ENCODE measurements at regions not wholly inside any gene's neighbourhood (a gene's known extent, or its start where the extent isn't known, plus 50 kb on each side); places are given as distances from the start of the nearest gene placed in this dataset.

- TF ChIP-seq ZNF462 (CRISPR knock-in tag; IDR thresholded peaks at IDR 0.05) (no peak), CREB1 (CRISPR knock-in tag; IDR thresholded peaks at IDR 0.05; ENCODE audit: low read depth) (no peak), ZNF114 (CRISPR knock-in tag; IDR thresholded peaks at IDR 0.05) (no peak), EZH2 (IDR thresholded peaks at IDR 0.05; ENCODE audit: low read depth, unreplicated experiment) (no peak), ZNF331 (CRISPR knock-in tag; IDR thresholded peaks at IDR 0.05; ENCODE audit: low read depth) (no peak)
These were observed 63.8 kb upstream of the CD83 start (continued) for GRCh38 chr6:14053811-14054210.

DNA sequence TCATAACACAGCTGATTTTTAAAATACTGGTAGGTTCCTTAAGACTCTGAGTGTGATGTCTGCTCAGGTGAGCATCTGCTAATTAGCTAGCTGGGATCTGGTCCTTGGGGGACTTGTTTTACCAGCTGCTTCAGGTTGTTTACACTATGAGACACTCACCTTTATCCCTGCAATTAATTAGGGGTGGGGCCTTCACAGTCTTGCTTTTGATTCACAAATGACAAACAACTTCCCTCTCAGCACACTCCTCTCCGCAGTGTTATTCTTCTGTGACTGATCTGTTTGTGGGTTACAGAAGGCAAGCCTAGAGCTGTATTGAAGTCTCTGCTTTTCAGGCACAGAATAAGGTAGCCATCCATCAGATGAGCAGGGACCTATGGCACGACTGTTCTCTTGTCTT lies 62.0 kb upstream of the CD83 start:
- Mint-ChIP-seq H3K27ac (no peak overlapping the region), H3K36me3 (ENCODE audit: low read depth) (no peaks in the 10 kb centered on the region), H3K4me3 (no peak overlapping the region), H3K4me1 (no peaks in the 10 kb centered on the region; the same call in 1 of the 3 replicates), H3K27me3 (ENCODE audit: insufficient read depth, low read depth, poor library complexity) (peaks cover 4% of the 10 kb centered on the region), H3K9me3 (no peaks in the 10 kb centered on the region; the same call in 2 of the 3 replicates)
- Histone ChIP-seq H2AFZ (no peak overlapping the region), H3K27ac (ENCODE audit: low read depth) (no peak overlapping the region), H3K4me2 (no peak overlapping the region), H3K79me2 (replicated peaks; ENCODE audit: insufficient read depth) (no peaks in the 10 kb centered on the region), H3K27me3 (ENCODE audit: insufficient read depth) (no peaks in the 10 kb centered on the region), H3K9me2 (ENCODE audit: insufficient read depth) (no peaks in the 10 kb centered on the region), H3K4me1 (ENCODE audit: insufficient read depth) (peaks cover 3% of the 10 kb centered on the region; the same call in 1 of the 2 replicates), H3F3A (replicated peaks; ENCODE audit: low read depth) (no peaks in the 10 kb centered on the region), H3K4me3 (no peak overlapping the region), H4K20me1 (replicated peaks; ENCODE audit: insufficient read depth) (no peaks in the 10 kb centered on the region), H3K36me3 (ENCODE audit: insufficient read depth) (no peaks in the 10 kb centered on the region)
- DNase-seq (ENCODE audit: low spot score): peak; percentile 41
- peak; percentile 81 for ATAC-seq
- no peak for TF ChIP-seq CTCF (conservative IDR thresholded peaks at IDR 0.05; ENCODE audit: low read depth in 2 of 2)
- no peak for TF ChIP-seq NANOG (IDR thresholded peaks at IDR 0.05; ENCODE audit: borderline replicate concordance)
- no peak for TF ChIP-seq ZNF462 (CRISPR knock-in tag; IDR thresholded peaks at IDR 0.05)
